NCI-H1930 (cell line): ENCODE measurements at regions not wholly inside any gene's neighbourhood (a gene's known extent, or its start where the extent isn't known, plus 50 kb on each side); places are given as distances from the start of the nearest gene placed in this dataset.

Experiments
- DNase-seq, 2 experiments: peaks; one replicate each; lab custom pipeline; 2025; lab: John Stamatoyannopoulos, UW

DNA sequence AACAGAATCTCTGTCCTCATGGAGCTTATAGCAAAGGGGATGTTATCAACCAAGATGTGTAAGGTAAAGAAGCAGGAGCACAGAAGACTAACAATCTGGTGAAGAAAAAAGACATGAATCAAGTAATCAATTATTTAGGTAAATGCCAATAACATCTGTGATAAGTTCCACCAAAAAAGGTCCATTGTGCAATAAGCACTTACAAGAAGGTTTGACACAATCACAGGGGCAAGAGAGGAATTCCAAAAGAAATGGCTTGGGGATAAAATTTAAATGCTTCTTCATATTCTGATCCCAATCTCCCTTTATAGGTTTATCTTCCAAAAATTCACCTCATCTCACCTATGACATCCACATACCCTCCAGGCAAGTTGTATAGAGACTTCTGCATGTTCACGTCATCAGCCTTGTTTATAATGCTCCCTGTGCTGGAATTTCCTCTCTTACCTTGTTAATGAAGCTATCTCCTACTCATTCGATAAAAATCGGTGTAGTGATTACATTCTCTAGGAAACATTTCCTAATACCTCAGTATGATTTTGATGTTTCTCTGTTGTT, 53.6 kb upstream of the DPT start:
- DNase-seq: no peak

DNA sequence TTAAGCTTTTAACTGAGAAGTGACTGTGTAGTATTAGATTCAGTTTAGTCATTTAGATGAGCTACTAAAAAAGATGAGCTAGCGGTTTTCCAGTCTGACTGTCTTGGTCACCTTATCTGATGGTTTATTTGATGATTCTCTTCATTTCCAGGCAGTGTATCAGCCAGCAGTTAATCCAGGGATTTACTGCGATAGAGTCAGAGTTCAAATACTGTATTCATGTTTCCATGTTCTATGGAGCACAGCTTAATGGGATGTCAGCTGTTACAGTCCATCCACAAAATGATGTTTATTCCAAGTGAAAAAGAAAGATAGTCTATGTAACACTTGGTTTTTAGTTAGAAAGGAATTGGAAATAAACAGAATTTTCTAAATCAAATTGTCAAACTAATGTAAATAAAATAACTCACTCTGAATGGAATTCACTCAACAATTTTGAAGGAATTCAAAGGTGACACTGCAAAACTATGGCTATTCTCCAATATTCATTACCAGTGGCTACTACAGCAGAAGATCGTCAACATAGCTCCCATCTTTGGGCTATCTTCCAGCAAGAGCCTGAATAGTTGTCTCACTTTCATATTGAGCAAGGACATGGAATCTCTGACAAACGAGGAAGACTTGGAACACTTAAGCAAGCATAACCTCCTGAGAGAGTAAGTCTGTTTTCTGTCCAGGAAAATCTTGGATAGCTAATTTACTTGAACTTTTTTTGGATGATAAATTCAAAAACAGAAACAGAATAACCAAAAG, 54.6 kb upstream of the DPT start:
- DNase-seq: no peak

DNA sequence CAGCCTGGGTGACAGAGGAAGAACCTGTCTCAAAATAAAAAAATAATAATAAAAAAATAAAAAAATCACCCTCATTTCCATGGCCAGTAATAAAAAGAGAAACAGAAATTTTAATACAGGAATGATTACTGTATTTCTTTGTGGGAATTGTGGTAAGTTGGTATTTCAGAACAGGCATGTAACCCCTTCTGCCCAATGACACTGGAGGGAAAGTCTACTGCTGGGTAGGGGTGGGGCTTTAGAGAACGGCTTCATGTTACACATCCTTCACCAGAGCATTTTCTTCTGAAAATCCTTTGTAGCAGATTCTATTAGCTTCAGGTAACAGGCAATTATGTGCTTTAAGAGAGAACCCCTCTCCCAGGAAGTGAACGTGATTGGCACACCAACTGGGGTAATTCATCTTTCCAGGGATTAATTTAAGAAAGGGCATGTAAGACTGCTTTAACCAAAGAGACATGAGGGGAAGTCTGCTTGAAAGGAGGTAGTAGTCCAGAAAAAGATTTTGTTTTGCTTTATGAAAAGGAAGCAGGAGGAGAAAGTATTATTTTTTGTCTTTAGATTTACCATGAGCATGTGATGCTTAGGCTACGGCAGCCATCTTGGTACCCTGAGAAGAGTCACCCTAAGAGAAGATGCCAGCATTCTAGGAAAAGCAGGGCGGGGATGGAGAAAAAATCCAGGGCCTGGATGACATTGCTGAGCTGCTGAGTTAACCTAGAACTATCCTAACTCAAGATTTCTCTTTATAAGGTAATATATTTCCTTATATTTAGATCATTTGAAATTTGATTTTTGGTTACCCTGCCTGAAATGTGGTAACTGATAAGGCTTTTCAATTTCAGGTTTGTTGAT, 57.7 kb upstream of the DPT start:
- no peak for DNase-seq

DNA sequence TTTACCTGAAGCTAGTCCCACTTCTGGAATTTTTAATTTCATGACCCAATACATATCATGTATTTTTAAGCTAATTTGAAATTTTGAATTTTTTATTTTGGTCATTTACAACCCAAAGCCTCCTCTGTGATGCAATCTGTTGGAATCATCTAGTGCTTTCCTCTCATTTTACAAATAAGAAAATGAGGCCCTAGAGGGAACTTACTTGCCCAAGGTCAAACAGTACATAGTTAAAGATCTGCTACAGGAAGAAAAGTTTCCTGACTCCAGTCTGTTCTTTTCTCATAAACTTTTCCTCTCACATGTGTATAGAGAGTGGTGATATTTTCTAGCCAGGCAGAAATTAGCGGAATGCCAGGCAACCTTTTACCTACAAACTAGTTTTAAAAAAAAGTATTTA, 59.3 kb upstream of the DPT start:
- no peak for DNase-seq

DNA sequence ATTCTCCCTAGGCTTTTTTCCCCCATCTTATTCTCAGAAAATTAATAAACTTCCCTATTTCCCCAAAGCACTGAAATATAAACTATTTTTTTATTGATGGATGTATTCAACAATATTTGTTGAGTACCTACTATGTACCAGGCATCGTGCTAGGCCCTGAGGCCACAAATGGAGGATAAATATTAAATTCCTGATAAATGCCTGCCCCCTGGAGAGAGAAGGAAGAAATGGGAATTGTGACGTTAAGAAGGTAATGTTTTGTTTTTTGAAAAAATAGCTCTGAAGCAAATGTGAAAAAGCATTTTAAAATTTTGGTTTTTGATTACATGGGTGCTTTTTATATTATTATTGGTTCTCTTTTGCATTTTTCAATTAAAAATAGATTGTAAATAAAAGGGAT, 60.5 kb upstream of the DPT start:
- no peak for DNase-seq

DNA sequence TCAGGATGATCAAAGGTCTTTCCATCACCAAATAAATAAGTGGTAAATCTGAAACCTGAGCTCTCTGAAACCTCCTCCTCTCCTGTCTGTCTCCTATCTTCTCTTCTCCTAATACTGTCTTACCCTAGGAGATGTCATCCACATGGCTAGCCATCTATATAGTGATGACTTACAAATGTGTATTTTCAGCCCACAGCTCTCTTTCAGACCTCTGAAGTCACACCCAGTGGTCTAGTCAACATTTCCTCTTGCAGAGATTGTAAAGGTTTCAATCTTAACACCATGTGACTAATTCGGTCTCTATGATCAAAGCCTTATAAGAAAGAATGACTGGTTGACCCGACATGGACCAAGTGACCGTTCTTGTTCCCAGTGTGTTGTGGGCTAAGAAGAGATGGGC, 63.1 kb upstream of the DPT start:
- DNase-seq: no peak

DNA sequence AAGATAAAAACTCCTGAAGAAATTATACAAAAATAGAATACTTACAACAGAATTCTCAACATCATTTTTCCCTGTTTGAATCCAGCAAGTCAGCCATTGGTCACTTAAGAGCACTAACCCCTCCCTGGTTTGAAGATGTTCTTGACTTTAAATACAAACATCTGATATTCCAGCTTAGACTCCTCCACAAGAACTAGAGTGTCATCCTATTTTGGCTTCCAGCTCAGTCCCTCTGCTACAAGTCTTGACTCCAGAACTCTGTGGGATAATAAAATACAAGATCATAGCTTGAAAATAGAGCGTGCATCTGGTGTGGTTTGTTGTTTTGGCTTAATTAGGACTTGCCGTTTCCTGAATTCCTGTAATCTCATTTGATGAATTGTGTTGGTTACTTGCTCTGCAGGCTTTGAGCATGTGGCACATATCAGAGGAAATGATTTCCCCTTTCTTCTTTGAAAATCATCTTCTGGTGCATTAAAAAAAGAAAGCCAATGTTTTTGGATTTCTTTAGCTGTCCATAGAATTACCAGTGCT, 63.7 kb upstream of the DPT start:
- no peak for DNase-seq

DNA sequence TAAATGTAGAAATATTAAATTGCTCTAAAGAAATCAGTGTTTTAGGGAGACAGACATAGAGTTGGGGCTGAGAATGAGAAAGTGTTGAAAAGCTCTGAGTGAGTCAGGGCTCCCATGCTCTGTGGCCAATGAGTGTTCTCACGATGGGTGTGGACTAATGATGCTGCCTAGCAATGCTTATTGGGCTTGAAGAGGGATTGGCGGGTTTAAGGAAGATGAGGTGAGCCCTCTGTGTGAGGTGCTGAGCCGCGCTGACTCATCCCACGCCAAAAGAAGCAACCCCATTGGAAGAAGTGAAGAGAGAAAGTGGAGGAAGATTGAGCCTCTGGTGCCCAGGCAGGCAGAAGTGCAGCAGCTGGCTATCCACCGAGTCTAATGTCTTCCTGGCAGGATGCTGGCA, 65.1 kb upstream of the DPT start:
- no peak for DNase-seq

DNA sequence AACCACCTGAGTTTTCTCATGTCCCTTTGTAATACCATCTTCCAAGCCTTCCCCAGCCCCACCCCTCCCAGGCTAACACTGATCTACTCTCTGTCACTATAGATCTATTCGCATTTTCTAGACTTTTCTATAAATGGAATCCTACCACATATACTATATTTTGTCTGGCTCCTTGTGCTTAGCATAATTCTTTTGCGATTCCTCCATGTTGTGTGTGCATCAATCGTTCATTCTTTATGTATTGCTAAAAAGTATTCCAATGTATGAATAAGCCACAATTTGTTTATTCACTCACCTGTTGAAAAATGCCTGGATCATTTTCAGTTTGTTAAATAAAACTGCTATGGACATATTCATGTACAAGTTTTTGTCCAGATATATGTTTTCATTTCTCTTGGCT, 66.7 kb upstream of the DPT start:
- no peak for DNase-seq

DNA sequence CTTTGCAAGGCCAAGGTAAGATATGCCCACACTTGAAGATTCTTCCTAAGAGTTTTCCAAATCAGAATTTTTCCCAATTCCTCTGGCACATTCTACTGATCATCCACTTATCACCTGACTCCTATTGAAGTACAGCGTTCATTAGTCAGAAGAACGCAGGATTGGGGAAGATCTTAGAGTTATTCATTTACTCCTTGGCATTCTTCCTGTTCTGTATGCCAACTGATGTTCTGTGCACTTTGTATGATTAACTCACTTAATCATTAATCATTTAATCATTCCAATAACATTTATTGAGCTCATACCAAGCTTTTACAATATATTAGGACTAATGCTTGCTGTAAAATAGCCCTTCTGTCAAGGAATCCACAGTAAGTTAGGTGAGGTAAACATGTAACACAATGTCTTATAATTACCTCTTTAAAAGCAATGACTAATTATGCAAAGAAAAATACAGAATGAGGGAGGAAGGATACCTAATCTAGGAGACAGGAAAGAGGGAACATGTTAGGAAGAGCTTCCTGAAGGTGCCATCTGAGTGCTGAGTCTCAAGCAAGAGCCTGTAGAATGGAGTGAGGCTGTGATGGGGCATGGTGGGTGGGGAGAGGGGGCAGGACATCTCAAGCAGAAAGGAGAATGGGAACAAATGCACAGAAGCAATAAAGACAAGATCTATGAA, 71.1 kb upstream of the DPT start:
- no peak for DNase-seq

DNA sequence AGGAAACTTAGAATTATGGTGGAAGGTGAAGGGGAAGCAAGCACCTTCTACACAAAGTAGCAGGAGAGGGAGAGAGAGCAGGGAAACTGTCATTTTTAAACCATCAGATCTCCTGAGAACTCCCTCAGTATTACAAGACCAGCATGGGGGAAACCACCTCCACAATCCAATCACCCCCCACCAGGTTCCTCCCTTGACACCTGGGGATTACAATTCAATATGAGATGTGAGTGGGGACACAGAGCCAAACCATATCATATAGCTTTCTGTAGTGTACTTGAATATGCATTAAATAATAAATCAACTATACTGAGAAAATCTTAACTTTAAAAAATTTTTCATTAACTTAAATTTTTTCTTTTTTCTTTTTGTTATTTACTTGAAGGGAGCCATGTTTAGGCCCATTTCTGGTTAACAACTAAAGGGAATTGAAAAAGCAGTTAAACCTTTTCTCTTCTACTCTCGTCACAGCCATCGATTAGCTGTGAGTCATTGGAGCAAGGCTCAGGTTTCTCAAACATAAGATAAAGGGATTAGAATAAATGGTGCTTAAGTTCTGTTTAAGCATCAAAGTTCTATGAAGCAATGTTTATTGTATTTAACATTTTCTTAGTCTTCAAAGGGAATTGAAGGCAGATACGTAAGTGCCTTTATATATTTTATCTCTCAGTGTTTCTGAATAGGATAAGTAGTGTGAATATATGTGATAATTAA, 72.2 kb upstream of the DPT start:
- no peak for DNase-seq

DNA sequence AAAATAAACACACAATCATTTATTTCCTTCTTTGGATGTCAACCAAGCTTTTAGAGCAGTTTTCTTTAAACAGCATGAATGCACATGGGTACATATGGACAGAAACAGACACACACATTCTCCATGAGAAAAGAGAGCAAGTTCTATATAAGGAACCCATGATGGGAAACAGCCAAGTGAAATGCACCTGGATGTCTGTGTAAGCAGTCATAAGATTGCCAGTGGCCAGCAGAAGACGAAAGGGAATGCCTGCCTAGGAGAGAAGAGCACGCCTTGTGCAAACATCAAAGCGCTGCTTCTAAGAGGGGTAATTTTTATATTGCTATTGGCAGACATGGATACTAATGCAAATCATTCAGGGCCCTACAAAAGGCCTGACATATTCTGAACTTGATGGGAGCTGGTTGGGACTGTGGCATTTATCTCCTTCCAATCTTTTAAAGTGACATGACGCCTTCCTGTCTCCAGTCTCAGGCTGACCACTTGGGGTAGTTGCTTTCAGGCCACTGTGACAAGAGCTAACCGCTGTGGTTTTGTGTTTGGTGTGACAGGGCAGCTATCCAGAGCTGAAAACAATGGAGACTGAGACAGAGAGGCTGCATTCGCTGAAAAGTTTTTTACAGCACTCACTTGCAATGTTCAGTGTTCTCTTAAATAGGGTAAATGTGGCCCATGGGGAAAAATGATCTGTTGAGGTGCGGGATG, 75.0 kb upstream of the DPT start:
- DNase-seq: no peak

DNA sequence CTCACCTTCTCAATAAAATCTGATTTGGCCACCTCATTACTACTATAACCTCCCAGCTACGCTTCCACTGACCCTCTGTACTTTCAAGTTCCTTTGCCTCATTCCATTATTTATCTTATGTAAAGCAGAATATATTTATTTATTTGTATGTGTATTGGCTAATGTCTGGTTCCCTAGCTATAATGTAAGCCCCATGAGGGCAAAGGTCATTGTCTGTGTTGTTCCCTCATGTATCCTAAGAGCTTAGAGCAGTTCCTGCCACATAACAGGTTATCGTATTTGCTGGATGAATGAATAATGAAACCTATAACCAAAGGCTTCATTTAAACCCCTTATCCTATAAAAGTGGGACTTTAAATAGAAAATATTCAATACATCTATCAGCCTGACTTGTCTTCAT, 77.9 kb upstream of the DPT start:
- DNase-seq: no peak

DNA sequence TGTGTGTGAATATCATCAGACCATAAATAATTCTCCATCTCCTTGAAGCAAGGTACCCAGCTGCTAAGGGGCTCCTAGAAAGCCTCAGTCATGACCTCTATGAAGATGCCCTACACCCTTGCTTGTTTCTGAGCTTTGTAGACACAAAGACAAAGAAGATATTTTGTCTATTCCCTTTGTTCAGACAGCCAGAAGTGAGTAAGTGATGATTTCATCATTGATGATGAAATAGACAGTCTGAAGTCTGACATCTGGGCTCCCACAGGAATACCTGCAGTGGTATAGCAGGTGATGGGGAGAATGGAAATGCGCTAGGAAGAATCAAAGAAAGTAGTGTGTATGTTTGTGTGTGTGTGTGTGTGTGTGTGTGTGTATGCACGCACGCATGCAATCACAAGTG, 82.2 kb upstream of the DPT start:
- DNase-seq: no peak

DNA sequence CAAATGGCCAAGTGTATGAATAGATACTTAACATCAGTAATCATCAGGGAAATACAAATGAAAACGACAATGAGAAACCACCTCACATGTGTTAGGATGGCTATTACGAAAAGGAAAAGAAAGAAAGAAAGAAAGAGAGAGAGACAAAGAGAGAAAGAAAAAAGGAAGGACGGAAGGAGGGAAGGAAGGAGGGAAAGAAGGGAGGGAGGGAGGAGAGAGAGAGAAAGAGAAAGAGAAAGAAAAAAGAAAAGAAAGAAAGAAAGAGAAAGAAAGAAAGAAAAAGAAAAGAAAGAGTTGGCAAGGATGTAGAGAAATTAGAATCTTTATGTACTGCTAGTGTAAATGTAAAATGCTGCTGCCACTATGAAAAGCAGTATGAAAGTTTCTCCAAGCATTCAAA, 90.7 kb upstream of the DPT start:
- DNase-seq: no peak

DNA sequence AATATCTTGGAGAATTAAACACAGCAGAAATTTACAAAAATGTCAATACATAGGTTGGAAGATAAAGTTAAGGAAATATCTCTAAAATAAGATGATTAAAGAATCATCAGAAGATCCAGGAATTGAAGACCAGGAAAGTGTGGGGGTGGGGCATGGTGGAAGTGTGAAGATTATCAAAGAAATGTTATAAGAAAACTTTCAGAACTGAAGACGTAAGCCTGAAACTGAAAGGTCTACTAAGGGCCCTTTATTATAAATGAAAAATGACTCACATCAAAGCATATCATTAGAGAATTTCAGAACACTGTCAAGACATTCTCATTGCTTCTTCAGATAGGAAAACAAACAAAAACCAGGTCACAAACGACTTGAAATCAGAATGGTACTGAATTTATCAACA, 92.4 kb upstream of the DPT start:
- no peak for DNase-seq

DNA sequence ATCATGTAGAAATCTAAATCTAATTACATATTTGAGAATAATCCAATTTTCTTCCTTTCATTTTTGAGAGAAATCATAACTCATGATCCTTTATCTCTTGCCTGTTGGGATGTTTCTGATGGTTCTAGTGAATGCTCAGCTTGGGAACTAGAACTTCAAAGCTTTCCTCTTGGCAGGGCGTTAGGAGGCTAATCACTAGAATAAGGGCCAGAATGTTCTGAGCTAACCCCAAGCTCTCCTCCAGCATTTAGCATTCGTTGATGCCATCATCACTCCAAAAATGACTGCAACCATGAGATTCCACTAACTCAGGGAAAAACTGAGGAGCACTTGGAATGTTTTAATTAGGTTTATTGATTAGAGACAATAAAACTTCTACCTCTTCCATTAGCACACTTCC, 93.9 kb upstream of the DPT start:
- no peak for DNase-seq

DNA sequence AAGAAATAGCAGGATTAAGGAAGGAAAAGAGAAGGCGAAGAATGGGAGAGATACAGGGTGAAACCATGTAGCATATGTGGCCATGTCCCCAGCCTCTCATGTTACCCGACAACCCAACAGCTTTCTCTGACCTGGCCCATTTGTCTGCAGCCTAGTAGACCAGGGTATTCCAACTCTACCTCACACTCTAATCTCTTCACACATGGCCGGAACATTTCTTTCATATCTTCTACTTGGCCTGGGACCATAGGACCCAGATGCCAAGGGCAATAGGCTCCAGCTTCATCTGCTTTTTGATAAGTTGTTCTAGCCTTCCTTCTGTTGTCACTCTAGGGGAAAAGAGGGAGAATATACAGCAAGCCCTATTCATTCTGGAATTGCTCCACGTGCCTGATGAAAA, 95.0 kb upstream of the DPT start:
- DNase-seq: no peak

DNA sequence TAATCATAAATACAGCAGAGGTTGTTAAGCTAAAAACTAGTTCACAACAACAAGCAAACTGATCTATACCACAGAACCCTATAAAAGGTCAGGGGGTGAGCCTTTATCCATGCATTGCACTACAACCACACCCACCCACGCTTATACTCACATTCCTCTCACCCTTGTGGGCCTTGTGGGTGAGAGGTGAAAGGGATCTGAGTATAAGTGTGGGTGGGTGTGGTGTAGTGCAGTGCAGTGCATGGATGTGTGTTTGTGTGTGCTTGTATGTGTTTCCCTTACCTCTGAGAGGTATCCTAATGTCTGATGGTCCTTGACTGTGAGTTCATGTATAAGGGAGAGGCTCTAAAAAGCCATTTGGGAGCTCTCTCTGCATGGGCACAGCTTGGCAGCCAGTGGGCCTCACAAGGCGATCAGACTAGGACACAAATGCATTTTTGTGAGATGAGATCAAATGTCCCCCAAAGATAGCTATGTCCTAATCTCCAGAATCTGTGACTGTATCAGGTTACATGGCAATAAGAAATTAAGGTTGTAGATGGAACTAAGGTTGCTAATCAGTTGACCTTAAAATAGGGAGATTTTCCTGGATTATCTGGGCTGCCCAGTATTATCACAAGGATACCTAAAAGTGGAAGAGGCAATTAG, 95.5 kb upstream of the DPT start:
- DNase-seq: no peak

DNA sequence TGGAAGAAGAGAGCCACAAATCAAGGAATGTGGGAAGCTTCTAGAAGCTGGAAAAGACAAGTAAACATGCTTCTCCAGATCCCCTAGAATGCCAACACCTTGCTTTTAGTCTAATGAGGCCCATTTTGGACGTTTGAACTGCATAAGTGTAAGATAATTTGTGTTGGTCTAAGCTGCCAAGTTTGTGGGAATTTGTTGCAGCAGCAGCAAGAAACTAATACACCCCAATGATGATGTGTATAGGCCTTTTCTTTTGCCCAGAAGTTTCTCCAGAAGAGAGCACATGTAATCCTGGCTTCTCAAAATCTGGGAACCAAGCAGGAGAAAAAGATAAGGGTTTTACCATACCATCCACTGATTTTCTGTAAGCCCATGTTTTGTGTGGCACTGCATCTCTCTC, 96.1 kb upstream of the DPT start:
- no peak for DNase-seq

DNA sequence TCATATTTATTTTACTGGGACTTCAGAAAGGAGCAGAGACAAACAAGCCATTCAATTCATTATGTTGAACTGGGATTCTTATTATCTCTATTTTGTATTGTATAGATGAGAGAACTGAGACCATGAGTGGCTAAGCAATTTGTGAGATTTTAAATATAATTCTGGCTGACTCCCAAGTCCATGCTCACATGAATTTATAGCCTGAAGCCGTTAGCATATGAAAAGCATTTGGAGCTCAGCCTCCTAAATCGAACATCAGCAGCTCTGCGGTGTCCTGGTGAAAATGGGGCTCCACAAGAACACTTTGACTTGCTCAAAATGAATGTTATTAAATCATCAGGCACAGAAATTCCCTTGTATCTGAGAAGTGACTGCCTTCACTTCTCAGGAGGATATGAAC, 96.8 kb upstream of the DPT start:
- no peak for DNase-seq
